GM18951 (cell line): ENCODE measurements at regions not wholly inside any gene's neighbourhood (a gene's known extent, or its start where the extent isn't known, plus 50 kb on each side); places are given as distances from the start of the nearest gene placed in this dataset.

ENCODE experiments used
- POLR2A ChIP-seq: IDR thresholded peaks from 4 replicates; pipeline ENCODE4 v1.6.1; 2011; ENCODE audit warnings: mild to moderate bottlenecking; ENCODE audit not compliant: insufficient read length, insufficient read depth; ENCODE audit errors: extremely low read depth
- in situ Hi-C: fragments of 300-500 bp; cut with MboI; formaldehyde crosslinking; loops from one replicate; pipeline ENCODE4 v1.12.0; 2022; ENCODE audit warnings: low sequenced_read_pairs, mixed read lengths, inconsistent platforms; ENCODE audit not compliant: unreplicated experiment

DNA sequence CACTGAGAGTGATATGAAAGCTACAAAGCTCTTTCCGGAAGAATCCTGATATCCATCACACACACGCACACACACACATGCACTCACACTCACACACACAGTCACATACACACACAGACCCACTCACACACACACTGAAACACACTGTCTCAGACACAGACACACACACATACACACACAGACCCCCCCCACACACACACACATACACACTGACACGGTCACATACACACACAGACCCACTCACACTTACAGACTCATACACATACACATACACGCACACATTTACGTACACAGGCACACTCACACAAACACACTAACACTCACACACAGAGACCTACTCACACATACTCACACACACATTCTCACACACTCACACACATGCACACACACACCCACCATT, 58.6 kb downstream of the LIG4 start:
- in situ Hi-C loops = loop anchor here (25.0 kb wide), 1 partner anchor 944 kb away; no protein-coding TSS in a partner anchor
- TF ChIP-seq POLR2A = no peak

DNA sequence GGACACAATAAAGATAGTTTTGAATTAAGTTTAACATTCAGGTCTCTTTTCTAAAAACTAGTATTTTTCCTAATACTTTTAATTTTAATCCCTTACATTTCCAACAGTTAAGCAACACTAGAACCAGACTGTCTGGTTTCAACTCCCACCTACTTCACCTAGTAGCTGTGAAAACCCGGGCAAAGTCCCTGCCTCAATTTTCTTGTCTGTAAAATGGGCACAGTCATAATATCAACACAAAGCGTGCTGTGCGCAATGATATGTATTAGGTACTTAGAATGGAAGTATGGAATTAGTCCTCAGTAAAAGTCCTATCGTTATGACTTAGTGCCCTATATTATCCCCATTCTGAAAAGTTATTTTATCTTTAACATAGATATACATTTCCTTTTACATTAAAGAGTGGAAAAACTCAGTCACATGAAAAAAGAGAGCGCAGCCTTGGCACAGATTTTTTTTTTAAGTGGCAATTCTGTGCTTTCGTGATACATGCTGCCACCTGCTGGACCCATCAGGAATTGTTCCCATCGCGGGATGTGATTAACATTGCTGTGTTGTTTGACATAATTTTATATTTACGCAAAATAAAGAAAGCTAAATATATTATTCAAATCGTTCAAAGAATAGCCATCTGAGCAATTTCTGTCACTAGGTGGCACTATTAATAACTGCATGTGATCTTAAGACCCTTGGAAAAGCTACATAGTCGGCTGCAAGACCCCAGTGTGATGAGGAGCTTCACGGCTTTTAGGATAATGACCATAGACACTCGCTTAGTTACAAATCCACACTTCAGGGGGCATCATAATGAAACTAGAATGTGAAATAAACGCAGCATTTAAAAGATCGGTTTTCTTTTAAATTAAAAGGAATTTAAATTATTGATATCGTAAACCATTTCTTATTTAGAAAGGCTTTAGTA, 59.9 kb downstream of the LIG4 start:
- in situ Hi-C loops = loop anchor here (25.0 kb wide), 1 partner anchor 943 kb away; no protein-coding TSS in a partner anchor

DNA sequence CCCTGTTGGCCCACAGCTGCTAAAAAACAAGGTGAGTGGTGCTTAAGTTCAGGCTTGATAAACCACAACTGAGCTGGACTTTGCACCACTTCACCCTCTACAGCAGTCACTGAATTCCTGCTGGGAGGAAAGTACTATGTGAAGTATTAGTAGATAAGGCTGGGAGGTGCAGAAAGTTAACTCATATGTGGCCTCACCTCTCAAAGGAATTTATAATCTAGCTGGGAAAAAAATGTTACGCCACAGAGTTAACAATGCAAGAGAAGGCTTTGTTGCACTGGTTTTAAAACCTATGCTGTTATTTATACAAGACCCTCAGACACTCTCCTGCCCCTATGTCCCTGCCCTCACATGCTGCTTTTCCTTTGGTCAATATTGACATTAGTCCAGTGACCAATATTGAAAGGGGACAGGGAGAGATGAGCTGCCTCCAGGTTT, 60.9 kb downstream of the LIG4 start:
- in situ Hi-C loops = loop anchor here (25.0 kb wide), 1 partner anchor 942 kb away; no protein-coding TSS in a partner anchor

More for the DNA sequence above, 59.9 kb downstream of the LIG4 start:
- TF ChIP-seq POLR2A = no peak

DNA sequence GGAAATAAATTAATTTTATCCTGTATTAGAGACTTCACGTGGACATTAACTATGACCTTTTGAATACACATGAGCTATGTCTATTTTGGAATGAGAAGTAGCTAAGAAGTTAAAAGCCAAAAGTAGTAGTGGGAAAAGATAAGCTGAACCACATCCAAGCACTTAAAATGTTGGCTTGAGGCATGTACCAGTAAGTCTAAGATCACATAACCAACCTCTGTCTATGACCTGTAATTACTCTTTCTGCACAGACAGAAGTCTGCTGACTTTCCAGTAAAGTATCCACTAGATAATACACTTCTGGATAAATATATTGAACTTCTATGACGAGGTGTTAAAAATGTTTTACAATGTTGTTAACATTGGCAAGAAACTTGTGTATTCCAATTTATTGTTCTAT, 68.7 kb downstream of the LIG4 start:
- no peak for TF ChIP-seq POLR2A
- in situ Hi-C loops = no loop called here

More for the DNA sequence above, 60.9 kb downstream of the LIG4 start:
- TF ChIP-seq POLR2A = no peak

GRCh38 chr13:108142702-108143436, 72.5 kb downstream of the LIG4 start:
- no peak for TF ChIP-seq POLR2A
- in situ Hi-C loops = no loop called here

DNA sequence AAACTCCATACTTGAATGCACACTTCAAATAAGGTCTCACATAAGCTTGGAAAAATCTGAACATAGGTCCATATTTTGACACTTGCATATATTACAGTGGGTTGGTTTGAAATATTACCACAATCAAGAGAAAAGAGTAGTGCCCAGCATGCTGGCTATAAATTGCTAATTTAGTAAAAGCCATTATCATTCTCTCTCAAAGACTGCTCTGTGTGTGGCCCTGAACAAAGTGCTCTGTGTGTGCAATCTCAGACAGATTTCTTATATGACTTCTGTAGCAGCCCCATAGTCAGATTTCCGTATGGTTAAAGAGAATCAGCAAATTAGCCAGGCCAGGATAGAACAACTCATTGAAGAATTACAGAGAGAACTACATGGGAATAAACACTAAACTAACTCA, 78.2 kb downstream of the LIG4 start:
- TF ChIP-seq POLR2A = no peak
- in situ Hi-C loops = no loop called here

DNA sequence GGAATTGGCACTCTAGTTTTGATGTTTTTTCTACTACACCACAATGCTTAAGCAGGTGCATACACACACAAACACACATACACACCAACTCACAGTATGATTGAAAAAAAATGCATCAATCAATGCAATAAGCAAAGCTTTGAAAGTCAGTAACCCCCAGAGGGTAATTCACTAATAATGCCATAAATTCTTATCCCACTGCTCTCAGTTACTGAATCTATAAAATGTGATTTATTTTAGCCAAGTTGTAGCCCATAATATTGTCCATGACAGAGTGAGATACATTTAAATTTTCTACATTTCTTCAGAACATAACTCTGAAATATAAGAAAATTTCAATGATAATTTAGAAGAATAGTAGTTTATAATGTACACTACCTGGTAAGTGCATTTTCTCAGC, 87.9 kb downstream of the LIG4 start:
- in situ Hi-C loops = no loop called here

DNA sequence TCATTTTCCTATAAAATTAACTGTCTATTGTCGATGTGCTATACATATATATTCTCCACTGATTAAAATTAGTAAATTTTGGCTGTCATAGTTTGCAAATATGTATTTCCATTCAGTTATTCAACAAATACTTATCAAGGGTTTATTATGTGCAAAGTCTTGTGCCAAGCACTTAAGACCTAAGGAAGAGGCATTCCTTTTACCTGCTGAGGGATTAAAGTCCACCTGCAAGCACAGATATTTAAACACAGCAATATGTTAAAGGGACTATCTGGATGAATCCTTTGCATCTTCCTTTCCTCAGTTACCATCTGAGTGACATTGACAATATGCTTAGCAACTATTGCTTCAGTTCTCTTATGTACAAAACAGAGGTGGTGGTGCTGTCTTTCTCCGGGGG, 89.3 kb downstream of the LIG4 start:
- TF ChIP-seq POLR2A = no peak
- in situ Hi-C loops = no loop called here

More for the DNA sequence above, 87.9 kb downstream of the LIG4 start:
- no peak for TF ChIP-seq POLR2A

DNA sequence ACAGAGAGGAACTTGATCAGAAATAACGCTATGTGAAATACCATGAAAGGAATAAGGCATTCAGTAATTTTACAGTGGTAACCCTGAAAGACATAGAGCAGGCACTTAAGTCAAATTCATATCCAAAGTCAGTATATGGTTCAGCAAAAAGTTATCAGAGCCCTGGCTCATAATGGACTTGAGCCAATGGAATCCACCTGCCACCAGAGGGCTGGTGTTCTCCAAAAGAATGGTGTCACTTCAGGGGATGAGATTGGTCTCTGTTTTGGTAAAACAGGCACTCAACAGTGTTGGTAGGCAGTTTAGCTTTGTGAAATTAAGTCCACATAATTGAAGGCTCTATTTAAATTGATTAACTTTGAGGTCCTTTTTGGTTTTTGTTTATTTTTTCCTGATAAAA, 93.9 kb downstream of the LIG4 start:
- in situ Hi-C loops = no loop called here
- TF ChIP-seq POLR2A = no peak

- TF ChIP-seq POLR2A = no peak
- in situ Hi-C loops = no loop called here
These were observed 94.5 kb downstream of the LIG4 start for GRCh38 chr13:108120856-108121255.

DNA sequence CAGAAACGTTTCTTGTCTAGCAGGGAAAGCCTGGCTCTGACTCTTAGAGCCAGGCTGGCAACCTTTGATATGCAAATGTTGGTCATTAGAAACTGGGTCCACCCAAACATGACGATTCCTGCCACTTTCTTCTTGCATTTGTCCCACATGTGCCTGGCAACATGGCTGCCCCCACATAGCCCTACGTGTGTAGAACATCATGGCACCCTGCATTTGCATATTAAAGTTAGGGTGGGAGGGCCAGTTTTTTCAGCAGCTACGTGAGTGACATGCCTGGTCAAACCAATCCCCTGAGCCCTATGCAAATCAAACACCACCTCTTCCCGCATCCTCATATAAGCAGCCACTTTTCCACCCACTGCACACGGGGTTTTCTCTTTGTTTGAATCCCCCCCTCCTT, 95.0 kb downstream of the LIG4 start:
- TF ChIP-seq POLR2A = no peak
- in situ Hi-C loops = no loop called here

DNA sequence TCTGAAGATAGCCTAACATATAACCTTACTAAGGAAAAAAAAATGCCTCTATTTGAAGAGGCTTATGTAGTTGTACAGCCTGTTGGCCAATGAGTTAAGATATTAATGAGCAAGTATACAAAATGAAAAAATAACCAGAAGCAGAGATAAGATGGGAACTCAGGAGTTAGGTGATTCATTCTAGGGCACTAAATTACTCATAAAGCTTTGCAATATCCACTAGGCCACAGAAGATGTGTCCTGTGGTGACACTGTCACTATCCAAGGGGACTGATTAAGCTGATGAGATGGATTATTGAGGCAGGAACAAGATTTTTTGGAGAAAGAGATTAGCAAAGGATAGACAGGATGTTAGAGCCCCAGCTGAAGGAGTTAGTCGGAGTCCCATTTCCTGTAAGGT, 99.6 kb downstream of the LIG4 start:
- no peak for TF ChIP-seq POLR2A
- in situ Hi-C loops = no loop called here

- in situ Hi-C loops = no loop called here
- no peak for TF ChIP-seq POLR2A
These were observed 101.9 kb downstream of the LIG4 start for GRCh38 chr13:108113407-108113806.

DNA sequence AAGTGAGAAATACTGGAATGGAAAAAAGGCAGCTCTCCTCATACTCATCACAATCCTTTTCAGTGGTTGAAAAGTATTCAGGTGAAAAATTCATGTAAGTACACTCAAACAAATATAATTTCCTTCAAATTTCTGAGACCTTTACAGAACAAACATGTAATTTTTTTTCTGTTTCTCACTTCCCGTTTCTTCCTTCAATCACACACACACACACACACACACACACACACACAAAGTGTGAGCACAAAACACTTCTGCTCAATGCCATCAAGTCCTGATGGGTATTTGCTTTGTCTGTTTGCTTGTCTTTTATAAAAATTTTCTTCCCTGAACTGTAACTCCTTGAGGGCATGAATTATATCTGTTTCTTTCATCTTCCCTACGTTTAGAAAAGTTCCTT, 110.6 kb downstream of the LIG4 start:
- in situ Hi-C loops = no loop called here
- TF ChIP-seq POLR2A = no peak

GRCh38 chr13:108102771-108103170, 112.6 kb downstream of the LIG4 start:
- TF ChIP-seq POLR2A = no peak
- in situ Hi-C loops = no loop called here
